GM23338 (cell line): ENCODE measurements at regions not wholly inside any gene's neighbourhood (a gene's known extent, or its start where the extent isn't known, plus 50 kb on each side); places are given as distances from the start of the nearest gene placed in this dataset.

Source experiments
- CREB1 ChIP-seq: fragments of 250-450 bp; sonication (Bioruptor Pico); IDR thresholded peaks from 2 replicates; pipeline ENCODE4 v1.5.0; 2020; ENCODE audit warnings: low read depth, mild to moderate bottlenecking, moderate library complexity
- CTCF ChIP-seq, 2 experiments: fragments of 200-600 bp in 1 of 2; sonication (generic) in 1 of 2; conservative IDR thresholded peaks; 2 replicates each; pipeline versions ENCODE4 v1.5.1 to v1.6.1; 2016 to 2017; ENCODE audit warnings: antibody characterized with exemption in 2 of 2, low read depth in 2 of 2, mild to moderate bottlenecking in 2 of 2, moderate library complexity in 1 of 2
- JUNB ChIP-seq: IDR thresholded peaks from one replicate; pipeline ENCODE4 v1.6.1; 2016; ENCODE audit warnings: antibody characterized with exemption; ENCODE audit not compliant: unreplicated experiment
- POLR2AphosphoS5 ChIP-seq: IDR thresholded peaks from 2 replicates; pipeline ENCODE4 v1.6.1; 2016; ENCODE audit warnings: antibody characterized with exemption, low read depth
- ZNF331 ChIP-seq: fragments of 250-450 bp; sonication (Bioruptor Pico); IDR thresholded peaks from 2 replicates; pipeline ENCODE4 v1.5.0; 2020; ENCODE audit warnings: low read depth, mild to moderate bottlenecking, moderate library complexity
- ZNF462 ChIP-seq: fragments of 250-450 bp; sonication (Bioruptor Pico); IDR thresholded peaks from 2 replicates; pipeline ENCODE4 v1.5.0; 2020; ENCODE audit warnings: mild to moderate bottlenecking, moderate library complexity
- TF ChIP-seq, protein P1 (sequence below): IDR thresholded peaks from 2 replicates; pipeline ENCODE4 v1.6.1; 2016; ENCODE audit warnings: antibody characterized with exemption

- TF ChIP-seq ZNF462, result no peak
- TF ChIP-seq POLR2AphosphoS5, result no peak
- TF ChIP-seq JUNB, result no peak
- TF ChIP-seq CTCF (conservative IDR thresholded peaks at IDR 0.05; ENCODE audit: low read depth in 2 of 2), result no peak
- TF ChIP-seq CREB1, result no peak
- TF ChIP-seq ZNF331, result no peak
- TF ChIP-seq, protein P1, sequence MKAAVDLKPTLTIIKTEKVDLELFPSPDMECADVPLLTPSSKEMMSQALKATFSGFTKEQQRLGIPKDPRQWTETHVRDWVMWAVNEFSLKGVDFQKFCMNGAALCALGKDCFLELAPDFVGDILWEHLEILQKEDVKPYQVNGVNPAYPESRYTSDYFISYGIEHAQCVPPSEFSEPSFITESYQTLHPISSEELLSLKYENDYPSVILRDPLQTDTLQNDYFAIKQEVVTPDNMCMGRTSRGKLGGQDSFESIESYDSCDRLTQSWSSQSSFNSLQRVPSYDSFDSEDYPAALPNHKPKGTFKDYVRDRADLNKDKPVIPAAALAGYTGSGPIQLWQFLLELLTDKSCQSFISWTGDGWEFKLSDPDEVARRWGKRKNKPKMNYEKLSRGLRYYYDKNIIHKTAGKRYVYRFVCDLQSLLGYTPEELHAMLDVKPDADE, result no peak
Observed at GRCh38 chr21:14757533-14758327, 211.6 kb upstream of the SAMSN1 start (continued).
